ENCODE measurements at regions not wholly inside any gene's neighbourhood (a gene's known extent, or its start where the extent isn't known, plus 50 kb on each side); places are given as distances from the start of the nearest gene placed in this dataset.

DNA sequence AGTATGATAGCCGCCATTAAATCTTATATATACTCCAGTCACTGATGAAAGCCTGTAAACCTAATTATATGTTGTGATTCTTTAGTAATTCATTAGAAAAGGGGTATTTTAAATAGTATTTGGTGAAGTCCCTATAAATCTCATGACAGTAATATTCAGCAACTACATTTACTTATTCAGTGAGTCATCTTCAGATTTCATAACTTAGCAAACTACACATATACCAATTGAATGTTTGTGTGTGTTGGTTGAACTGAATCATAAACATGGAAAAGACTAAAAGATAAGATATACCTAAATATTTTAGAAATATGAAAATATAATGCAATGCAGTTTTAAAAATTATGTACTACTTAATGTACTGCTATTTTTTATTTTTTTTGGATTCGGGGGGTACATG is 1050.4 kb downstream of the MAT2B start:
- Histone ChIP-seq H3K27me3 (ENCODE audit: control insufficient read depth in 2 of 2, insufficient read depth in 2 of 2, low read length in 2 of 2) (no peaks in the 10 kb centered on the region), H3K4me1 (ENCODE audit: control insufficient read depth, extremely low read depth, insufficient read depth, low read length) (no peaks in the 10 kb centered on the region), H3K27ac (ENCODE audit: insufficient read depth, low read depth, low read length) (no peak overlapping the region), H4K20me1 (replicated peaks; ENCODE audit: control insufficient read depth, extremely low read depth, insufficient read depth, low read length) (no peaks in the 10 kb centered on the region), H3K9ac (replicated peaks; ENCODE audit: extremely low read depth, insufficient read depth, low read length) (no peak overlapping the region), H3K4me2 (ENCODE audit: insufficient read depth, low read length) (no peak overlapping the region), H3K36me3 (ENCODE audit: control insufficient read depth in 2 of 2, extremely low read depth in 1 of 2, insufficient read depth in 2 of 2, low read length in 2 of 2) (no peaks in the 10 kb centered on the region), H2AFZ (ENCODE audit: low read depth, low read length) (no peak overlapping the region), H3K4me3 (replicated peaks in 1 of 3; ENCODE audit: insufficient read depth in 1 of 3, low read depth in 1 of 3, low read length in 3 of 3) (no peak overlapping the region), H3K9me1 (replicated peaks; ENCODE audit: control insufficient read depth, extremely low read depth, insufficient read depth, low read length) (no peaks in the 10 kb centered on the region), H3K9me3 (replicated peaks; ENCODE audit: control insufficient read depth, insufficient read depth, low read length) (no peaks in the 10 kb centered on the region), H3K79me2 (ENCODE audit: control insufficient read depth, insufficient read depth, low read length) (no peaks in the 10 kb centered on the region)
- dilution Hi-C loops (cut with MboI; ENCODE audit: extremely low pct_ligation_motif_present, low sequenced_read_pairs) (no loop called here), intact Hi-C loops (cut with micrococcal nuclease) (no loop called here)
- FAIRE-seq (no peak), DNase-seq (ENCODE audit: low read depth, low spot score) (no peak)
- CTCF ChIA-PET: no interaction called here
- POLR2A ChIA-PET: no interaction called here
- BruUV-seq (replicated peaks): no TSS peak
- TF ChIP-seq, protein P1, sequence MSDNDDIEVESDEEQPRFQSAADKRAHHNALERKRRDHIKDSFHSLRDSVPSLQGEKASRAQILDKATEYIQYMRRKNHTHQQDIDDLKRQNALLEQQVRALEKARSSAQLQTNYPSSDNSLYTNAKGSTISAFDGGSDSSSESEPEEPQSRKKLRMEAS (IDR thresholded peaks at IDR 0.05; ENCODE audit: insufficient read depth, insufficient read length): no peak
- no peak for TF ChIP-seq MYC (IDR thresholded peaks at IDR 0.05; ENCODE audit: low read depth, low read length)
- TF ChIP-seq, protein P2, sequence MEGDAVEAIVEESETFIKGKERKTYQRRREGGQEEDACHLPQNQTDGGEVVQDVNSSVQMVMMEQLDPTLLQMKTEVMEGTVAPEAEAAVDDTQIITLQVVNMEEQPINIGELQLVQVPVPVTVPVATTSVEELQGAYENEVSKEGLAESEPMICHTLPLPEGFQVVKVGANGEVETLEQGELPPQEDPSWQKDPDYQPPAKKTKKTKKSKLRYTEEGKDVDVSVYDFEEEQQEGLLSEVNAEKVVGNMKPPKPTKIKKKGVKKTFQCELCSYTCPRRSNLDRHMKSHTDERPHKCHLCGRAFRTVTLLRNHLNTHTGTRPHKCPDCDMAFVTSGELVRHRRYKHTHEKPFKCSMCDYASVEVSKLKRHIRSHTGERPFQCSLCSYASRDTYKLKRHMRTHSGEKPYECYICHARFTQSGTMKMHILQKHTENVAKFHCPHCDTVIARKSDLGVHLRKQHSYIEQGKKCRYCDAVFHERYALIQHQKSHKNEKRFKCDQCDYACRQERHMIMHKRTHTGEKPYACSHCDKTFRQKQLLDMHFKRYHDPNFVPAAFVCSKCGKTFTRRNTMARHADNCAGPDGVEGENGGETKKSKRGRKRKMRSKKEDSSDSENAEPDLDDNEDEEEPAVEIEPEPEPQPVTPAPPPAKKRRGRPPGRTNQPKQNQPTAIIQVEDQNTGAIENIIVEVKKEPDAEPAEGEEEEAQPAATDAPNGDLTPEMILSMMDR (IDR thresholded peaks at IDR 0.05; ENCODE audit: extremely low read depth in 1 of 2, insufficient read depth in 1 of 2, low read depth in 1 of 2, low read length in 2 of 2): no peak
- no peak for TF ChIP-seq FOS (IDR thresholded peaks at IDR 0.05; ENCODE audit: borderline replicate concordance, insufficient read depth, low read length)
- no peak for TF ChIP-seq GATA2 (IDR thresholded peaks at IDR 0.05; ENCODE audit: insufficient read depth, insufficient read length, low read depth, low read length)
- no peak for TF ChIP-seq JUN (IDR thresholded peaks at IDR 0.05; ENCODE audit: borderline replicate concordance, insufficient read depth, insufficient read length, low read depth)
- TF ChIP-seq POLR2AphosphoS5 (IDR thresholded peaks at IDR 0.05; ENCODE audit: insufficient read depth, low read depth, low read length): no peak
- no peak for TF ChIP-seq POLR2A (IDR thresholded peaks at IDR 0.05; ENCODE audit: low read depth, low read length)
- TF ChIP-seq EZH2 (IDR thresholded peaks at IDR 0.05; ENCODE audit: borderline replicate concordance, low read depth, low read length, severe bottlenecking): no peak

All from endothelial cell of umbilical vein (primary cell).